Esophagus (tissue), 2 donors: ENCODE measurements at regions not wholly inside any gene's neighbourhood (a gene's known extent, or its start where the extent isn't known, plus 50 kb on each side); places are given as distances from the start of the nearest gene placed in this dataset.

Source experiments
- H3K27ac ChIP-seq, 2 donors: one replicate each; pipeline ENCODE4 v1.5.1; 2013; ENCODE audit warnings: low read depth in 2 of 2, mild to moderate bottlenecking in 2 of 2, inconsistent platforms in 1 of 2, low read length in 1 of 2, moderate library complexity in 1 of 2
- H3K27me3 ChIP-seq, 2 donors: one replicate each; pipeline ENCODE4 v1.6.1; 2013; ENCODE audit warnings: low read length in 2 of 2, control low read depth in 1 of 2, mild to moderate bottlenecking in 1 of 2; ENCODE audit not compliant: insufficient read depth in 2 of 2, control insufficient read depth in 1 of 2
- H3K36me3 ChIP-seq, 2 donors: one replicate each; pipeline ENCODE4 v1.6.1; 2013; ENCODE audit warnings: low read length in 1 of 2; ENCODE audit not compliant: control insufficient read depth in 2 of 2, insufficient read depth in 2 of 2
- H3K4me1 ChIP-seq, 2 donors: one replicate each; pipeline ENCODE4 v1.6.1; 2013; ENCODE audit warnings: low read length in 1 of 2; ENCODE audit not compliant: control insufficient read depth in 2 of 2, insufficient read depth in 2 of 2
- H3K4me3 ChIP-seq, 2 donors: one replicate each; pipeline ENCODE4 v1.5.1; 2013; ENCODE audit warnings: low read length in 2 of 2, mild to moderate bottlenecking in 2 of 2, low read depth in 1 of 2, moderate library complexity in 1 of 2
- H3K9me3 ChIP-seq, 2 donors: one replicate each; pipeline ENCODE4 v1.6.1; 2013; ENCODE audit warnings: mild to moderate bottlenecking in 2 of 2, low read depth in 1 of 2, low read length in 1 of 2, moderate library complexity in 1 of 2; ENCODE audit not compliant: control insufficient read depth in 2 of 2, insufficient read depth in 1 of 2
- WGBS, 2 donors: extraction: QIAGEN DNeasy Blood & Tissue Kit; methylation state at CpG; one replicate each; pipeline ENCODE4 v1.1.7; 2013; 5-methylcytosine and 5-hydroxymethylcytosine counted together
- donor health status: healthy with polysubstance abuse.
- donor health status: Bipolar disorder and iron deficiency.

DNA sequence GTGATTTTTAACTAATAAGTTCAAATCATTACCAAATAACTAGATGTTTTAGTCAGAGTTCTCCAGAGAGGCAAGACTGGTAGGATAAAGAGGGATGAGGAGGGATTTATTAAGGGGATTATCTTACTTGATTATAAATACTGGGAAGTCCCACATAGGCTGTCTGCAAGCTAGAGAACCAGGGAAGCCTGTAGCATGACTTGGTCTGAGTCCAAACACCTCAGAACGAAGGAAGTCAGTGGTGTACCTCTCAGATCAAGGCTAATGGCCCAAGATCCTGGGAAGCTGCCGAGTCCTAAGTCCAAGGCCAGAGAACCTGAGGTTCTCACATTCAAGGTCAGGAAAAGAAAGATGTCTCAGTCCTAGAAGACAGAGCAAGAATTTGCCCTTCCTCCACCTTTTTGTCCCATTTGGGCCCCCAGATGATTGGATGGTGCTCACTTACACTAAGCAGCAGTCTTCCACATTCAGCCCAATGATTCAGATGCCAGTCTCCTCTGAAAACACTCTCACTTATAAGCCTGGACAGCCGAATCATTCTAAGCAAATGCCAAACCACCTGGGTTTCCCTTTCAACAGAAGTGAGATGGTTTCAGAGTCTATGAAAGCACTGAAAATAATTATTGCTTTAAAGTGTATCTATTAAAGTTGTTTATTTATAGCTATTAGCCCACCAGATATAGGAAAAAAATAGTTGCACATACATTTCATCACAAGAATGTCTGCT, 1599.2 kb downstream of the OLFM4 start:
- no peaks in the 10 kb centered on the region for H3K27me3 ChIP-seq
- H3K36me3 ChIP-seq: no peaks in the 10 kb centered on the region
- H3K4me3 ChIP-seq: no peak overlapping the region
- no peaks in the 10 kb centered on the region for H3K9me3 ChIP-seq
- no peaks in the 10 kb centered on the region for H3K4me1 ChIP-seq
- WGBS, 2 donors: 63 to 64% methylated on average over 3 of the region's 3 CpGs
- no peak overlapping the region for H3K27ac ChIP-seq

- WGBS, 2 donors: 43 to 53% methylated on average over 2 of the region's 2 CpGs
- no peak overlapping the region for H3K27ac ChIP-seq
- H3K4me1 ChIP-seq: no peaks in the 10 kb centered on the region
- H3K27me3 ChIP-seq: no peaks in the 10 kb centered on the region
- no peaks in the 10 kb centered on the region for H3K9me3 ChIP-seq
- no peaks in the 10 kb centered on the region for H3K36me3 ChIP-seq
- no peak overlapping the region for H3K4me3 ChIP-seq
Observed at GRCh38 chr13:54628383-54628782, 1599.8 kb downstream of the OLFM4 start.

- Histone ChIP-seq H3K36me3 (no peaks in the 10 kb centered on the region), H3K27me3 (no peaks in the 10 kb centered on the region), H3K4me1 (no peaks in the 10 kb centered on the region), H3K4me3 (no peak overlapping the region), H3K27ac (no peak overlapping the region), H3K9me3 (no peaks in the 10 kb centered on the region)
- 49 to 58% methylated on average over 5 of the region's 5 CpGs for WGBS, 2 donors
Observed at GRCh38 chr13:54633456-54633855, 1604.8 kb downstream of the OLFM4 start.

DNA sequence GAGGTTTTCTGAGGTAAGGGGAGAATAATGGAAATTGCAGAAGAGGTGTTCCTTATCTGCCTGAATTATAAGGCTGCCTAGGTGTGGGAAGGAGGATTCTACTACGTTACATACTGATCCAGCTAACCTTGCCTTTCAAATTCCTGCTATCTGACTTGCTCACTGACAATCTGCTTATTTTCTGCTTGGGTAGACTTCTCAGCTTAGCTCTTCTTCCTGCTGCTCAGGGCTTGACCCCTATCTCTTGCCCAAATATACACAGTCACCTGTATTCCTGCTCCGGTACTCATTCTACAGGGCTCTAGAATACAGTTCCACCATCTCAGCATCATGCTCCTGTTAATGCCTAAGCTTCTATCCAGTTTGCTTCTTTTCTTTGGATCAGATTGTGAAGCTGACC, 1607.6 kb downstream of the OLFM4 start:
- no peaks in the 10 kb centered on the region for H3K9me3 ChIP-seq
- H3K4me3 ChIP-seq: no peak overlapping the region
- no peaks in the 10 kb centered on the region for H3K4me1 ChIP-seq
- no peak overlapping the region for H3K27ac ChIP-seq
- H3K27me3 ChIP-seq: no peaks in the 10 kb centered on the region
- WGBS, 2 donors: 81 to 85% methylated on average over 2 of the region's 2 CpGs
- no peaks in the 10 kb centered on the region for H3K36me3 ChIP-seq

DNA sequence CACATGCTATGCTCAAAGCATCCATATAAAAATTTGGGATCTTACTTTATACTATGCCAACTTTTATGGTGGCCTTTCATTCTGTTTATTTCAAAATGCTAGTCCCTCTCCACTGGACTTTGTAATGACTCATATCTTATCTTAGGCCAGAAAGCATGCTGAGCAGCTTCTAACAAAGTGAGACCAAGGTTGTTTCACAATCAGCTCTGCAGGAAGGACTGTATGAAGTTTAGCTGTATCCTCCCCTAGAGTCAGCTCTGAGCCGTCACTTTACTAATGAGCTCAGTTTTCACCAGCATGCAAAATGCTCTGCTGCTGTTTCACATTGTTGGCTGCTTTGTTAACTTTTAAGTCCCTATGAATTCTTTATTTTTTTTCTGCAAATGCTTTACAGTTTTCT, 1608.8 kb downstream of the OLFM4 start:
- Histone ChIP-seq H3K36me3 (no peaks in the 10 kb centered on the region), H3K9me3 (no peaks in the 10 kb centered on the region), H3K27ac (no peak overlapping the region), H3K4me3 (no peak overlapping the region), H3K4me1 (no peaks in the 10 kb centered on the region), H3K27me3 (no peaks in the 10 kb centered on the region)
- WGBS, 2 donors: 31 to 54% methylated on average over 1 of the region's 1 CpG

GRCh38 chr13:54640719-54641118, 1612.1 kb downstream of the OLFM4 start:
- H3K27ac ChIP-seq: no peak overlapping the region
- H3K27me3 ChIP-seq: no peaks in the 10 kb centered on the region
- H3K4me3 ChIP-seq: no peak overlapping the region
- no peaks in the 10 kb centered on the region for H3K4me1 ChIP-seq
- no peaks in the 10 kb centered on the region for H3K36me3 ChIP-seq
- no peaks in the 10 kb centered on the region for H3K9me3 ChIP-seq

- Histone ChIP-seq H3K27ac (no peak overlapping the region), H3K27me3 (no peaks in the 10 kb centered on the region), H3K4me3 (no peak overlapping the region), H3K36me3 (no peaks in the 10 kb centered on the region), H3K4me1 (no peaks in the 10 kb centered on the region), H3K9me3 (no peaks in the 10 kb centered on the region)
Observed at GRCh38 chr13:54643863-54644262, 1615.2 kb downstream of the OLFM4 start.

DNA sequence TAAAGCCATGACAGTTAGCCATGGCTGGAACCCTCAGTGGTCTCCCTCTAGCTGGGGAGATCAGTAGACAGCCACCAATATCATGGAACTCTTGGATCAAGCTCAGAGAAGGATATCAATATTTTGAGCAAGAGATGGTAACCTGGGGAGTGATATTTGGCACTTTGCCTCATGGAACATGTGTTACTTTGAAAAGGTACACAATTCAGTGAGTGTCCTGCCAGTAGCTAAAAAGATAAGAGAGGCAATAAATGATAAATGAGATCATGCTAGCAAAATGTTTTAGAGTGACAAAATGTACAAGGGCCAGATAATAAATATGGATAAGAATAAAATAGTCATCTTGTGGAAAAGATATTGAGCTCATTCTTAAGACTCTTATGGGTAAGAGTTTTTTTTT, 1618.7 kb downstream of the OLFM4 start:
- Histone ChIP-seq H3K4me3 (no peak overlapping the region), H3K27me3 (no peaks in the 10 kb centered on the region), H3K9me3 (peaks cover 0 to 2% of the 10 kb centered on the region in 2 donors), H3K27ac (no peak overlapping the region), H3K36me3 (no peaks in the 10 kb centered on the region), H3K4me1 (no peaks in the 10 kb centered on the region)

GRCh38 chr13:54657588-54657987, 1629.0 kb downstream of the OLFM4 start:
- Histone ChIP-seq H3K4me1 (no peaks in the 10 kb centered on the region), H3K4me3 (no peak overlapping the region), H3K9me3 (peaks cover 7 to 12% of the 10 kb centered on the region in 2 donors), H3K27ac (no peak overlapping the region), H3K27me3 (no peaks in the 10 kb centered on the region), H3K36me3 (no peaks in the 10 kb centered on the region)
- 67 to 72% methylated on average over 1 of the region's 1 CpG for WGBS, 2 donors

- Histone ChIP-seq H3K27me3 (no peaks in the 10 kb centered on the region), H3K27ac (no peak overlapping the region), H3K4me3 (no peak overlapping the region), H3K4me1 (no peaks in the 10 kb centered on the region), H3K36me3 (no peaks in the 10 kb centered on the region), H3K9me3 (peaks cover 7 to 12% of the 10 kb centered on the region in 2 donors)
- 93% methylated on average over 17 of the region's 17 CpGs for WGBS, 2 donors
Observed at GRCh38 chr13:54658771-54659170, 1630.2 kb downstream of the OLFM4 start.
